ENCODE measurements at regions not wholly inside any gene's neighbourhood (a gene's known extent, or its start where the extent isn't known, plus 50 kb on each side); places are given as distances from the start of the nearest gene placed in this dataset.
A peak's percentile ranks its signal among the peaks of the same experiment; 100 is the strongest.

DNA sequence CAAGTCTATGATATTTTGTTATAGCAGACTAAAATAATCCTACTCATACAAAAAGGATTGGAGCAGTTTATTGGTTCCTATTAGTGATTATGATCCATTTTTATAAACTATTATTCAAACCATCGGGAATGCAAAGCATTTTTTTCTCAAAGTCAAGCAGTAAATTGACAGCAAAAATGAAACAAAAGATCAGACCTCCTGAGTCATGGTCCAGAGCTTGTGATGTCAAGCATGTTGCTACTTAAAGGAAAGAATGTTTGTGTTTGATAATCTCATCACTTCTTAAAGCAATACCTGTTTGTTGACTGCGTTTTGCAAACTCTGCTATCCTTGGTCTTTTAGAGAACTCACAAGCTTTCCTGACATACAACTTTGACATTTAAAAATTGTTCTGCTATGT is 204.4 kb downstream of the SAMD5 start:
- no peak for DNase-seq (ENCODE audit: low read depth, low spot score)

DNA sequence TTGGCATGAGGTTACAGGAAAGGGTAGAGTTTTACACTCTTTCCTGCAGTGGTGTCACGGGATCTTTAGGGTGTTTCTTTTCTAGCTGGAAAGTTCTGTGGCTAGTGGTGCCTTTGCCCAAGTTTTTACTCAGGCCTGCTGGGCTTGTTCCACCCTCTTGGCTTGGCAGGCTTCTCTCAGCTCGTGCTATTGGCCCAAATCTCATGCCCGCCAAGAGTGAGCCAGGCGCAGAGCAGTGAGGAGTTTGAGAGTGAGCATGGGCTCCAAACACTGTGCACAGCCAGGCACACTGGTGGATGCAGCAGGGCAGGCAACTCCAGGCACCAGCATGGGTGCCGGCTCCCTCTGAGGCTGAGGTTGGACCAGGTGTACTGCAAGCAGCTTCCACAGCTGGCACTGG is 206.5 kb downstream of the SAMD5 start:
- no peak for DNase-seq (ENCODE audit: low read depth, low spot score)

DNA sequence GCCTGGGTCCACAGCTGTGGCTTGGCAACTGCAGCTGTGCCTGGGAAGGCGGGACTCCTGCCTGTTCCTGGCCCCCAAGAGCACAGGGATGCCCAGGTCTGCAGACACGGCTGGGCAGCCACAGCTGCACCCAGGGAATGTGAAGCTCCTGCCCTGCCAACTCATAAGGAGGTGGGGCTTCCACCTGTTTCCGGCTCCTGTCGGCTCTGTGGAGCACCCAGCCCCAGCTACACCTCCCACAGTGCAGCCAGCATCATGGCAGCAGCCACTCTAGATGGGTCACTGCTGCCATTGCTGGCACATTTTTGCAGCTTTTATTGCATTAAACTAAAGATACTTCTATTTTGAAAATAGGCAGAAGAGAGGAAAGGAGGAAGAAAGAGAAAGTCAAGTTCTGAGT is 207.9 kb downstream of the SAMD5 start:
- DNase-seq (ENCODE audit: low read depth, low spot score): no peak

DNA sequence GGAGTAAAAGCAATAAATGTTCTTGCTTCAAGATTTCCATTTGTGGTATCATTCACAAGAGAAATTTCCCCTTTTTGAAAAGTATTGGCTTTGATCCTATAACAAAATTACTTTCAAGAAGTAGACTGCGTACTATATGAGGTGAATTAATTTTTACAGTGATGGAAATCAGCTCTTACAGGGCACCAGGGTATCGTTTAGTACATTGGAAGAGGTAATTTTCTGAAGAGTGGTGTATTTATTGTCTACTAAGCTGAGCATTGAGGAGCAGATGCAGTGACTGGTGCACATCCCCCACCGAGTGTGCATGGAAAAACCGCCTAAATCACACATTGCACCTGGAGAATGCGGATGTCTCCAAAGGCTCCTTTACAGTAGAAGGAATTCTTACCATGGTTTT is 209.5 kb downstream of the SAMD5 start:
- DNase-seq (ENCODE audit: low read depth, low spot score): no peak

DNA sequence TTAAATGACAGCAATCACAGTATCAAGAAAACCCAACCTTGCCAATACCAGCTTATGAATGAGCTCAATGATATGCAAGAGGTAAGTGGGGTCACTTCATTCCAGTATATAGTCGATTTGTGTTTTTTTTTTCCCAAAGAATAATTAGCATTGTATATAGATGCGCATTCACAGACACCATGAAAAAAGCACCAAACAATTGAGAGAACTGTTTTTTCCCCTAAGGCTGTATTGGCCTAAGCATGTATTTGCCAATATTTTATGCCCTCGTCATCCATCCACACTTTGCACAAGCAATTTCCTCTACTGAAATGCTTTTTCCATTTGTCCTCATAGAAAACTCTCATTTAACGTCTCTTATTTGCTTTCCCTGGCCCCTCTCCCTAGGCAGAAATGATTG is 213.7 kb downstream of the SAMD5 start:
- no peak for DNase-seq (ENCODE audit: low read depth, low spot score)

DNA sequence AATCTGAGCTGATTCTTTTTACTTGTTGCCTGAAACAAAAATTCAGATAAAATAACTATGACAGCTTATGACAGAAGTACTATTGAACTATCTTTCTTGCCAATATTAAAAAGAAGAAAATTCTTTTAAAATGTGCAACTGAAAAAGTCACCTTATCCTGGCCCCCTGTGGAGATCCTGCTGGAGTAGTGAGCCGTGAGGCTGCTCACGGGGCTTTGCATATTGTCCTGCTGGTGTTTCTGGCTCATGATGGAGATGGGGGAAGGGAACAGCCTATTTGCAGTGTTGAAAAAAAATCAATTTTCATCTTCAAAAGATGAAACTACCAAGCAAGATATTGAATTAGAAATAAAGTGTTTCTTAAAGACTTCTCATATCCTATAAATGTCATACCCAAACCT is 216.0 kb downstream of the SAMD5 start:
- DNase-seq (ENCODE audit: low read depth, low spot score): no peak

DNA sequence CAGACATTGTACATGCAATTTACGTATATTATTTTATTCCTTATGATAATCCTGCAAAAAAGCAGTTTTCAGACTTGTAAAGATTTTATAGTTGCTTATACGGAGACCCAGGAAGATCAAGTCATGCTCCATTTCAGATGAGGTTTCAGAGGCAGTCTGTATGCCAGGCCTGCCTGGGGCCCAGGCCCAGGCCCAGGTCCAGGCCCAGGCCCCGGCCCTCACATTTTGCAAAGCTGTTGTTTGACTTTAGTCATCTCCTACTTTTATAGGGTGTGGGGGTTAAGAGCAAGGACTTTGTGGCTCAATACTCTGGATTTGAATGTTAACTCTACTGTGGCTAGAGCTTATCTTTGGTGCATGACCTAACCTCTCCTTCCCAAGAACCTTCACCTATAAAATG is 217.9 kb downstream of the SAMD5 start:
- no peak for DNase-seq (ENCODE audit: low read depth, low spot score)

DNA sequence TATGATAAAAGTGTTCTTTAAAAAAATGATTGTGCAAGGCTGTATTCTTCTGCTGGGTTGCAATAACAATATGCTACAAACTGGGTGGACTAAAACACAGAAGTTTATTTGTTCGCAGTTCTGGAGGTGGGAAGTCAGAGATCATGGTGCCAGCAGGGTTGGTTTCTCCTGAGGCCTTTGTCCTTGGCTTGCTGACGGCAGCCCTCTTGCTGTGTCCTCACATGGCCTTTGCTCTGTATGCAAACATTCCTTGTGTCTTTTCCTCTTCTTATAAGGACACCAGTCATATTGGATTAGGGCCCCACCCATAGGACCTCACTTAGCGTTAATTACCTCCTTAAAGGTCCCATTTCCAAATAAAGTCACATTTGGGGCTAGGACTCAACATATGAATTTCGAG is 220.4 kb downstream of the SAMD5 start:
- DNase-seq (ENCODE audit: low read depth, low spot score): no peak

DNA sequence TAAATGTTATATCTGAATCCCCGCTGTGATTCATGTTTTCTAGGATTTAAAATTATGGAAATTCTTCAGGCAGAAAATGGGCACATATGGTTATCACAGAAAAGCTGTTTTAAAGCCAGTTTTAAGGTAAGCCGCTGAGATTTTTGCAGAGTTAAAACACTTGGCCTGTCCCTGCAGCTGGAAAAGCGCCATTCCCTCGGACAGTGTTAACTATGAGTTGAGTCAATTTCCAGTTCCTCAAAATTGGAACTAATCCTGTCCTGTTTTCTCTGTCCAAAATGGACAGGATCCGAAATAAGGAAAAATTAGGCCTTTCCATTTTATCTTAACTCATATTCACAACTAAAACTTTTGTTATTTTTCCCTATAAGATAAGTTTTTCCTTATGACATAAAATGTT is 225.2 kb downstream of the SAMD5 start:
- DNase-seq (ENCODE audit: low read depth, low spot score): no peak

DNA sequence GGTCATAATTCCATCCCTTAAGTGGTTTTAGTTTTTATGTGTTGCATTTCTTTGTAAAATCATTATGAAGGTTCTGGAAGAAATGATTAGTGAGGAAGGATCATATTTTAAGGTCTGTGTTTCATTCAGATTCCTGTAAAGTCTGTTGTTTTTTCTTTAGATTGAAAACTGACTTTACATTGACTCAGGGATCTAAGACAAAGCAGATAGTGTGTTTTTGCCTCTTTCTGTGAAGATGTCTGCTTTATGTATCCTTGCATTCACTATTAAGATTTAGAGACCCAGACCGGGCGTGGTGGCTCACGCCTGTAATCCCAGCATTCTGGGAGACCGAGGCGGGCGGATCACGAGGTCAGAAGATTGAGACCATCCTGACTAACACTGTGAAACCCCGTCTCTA is 225.7 kb downstream of the SAMD5 start:
- no peak for DNase-seq (ENCODE audit: low read depth, low spot score)

DNA sequence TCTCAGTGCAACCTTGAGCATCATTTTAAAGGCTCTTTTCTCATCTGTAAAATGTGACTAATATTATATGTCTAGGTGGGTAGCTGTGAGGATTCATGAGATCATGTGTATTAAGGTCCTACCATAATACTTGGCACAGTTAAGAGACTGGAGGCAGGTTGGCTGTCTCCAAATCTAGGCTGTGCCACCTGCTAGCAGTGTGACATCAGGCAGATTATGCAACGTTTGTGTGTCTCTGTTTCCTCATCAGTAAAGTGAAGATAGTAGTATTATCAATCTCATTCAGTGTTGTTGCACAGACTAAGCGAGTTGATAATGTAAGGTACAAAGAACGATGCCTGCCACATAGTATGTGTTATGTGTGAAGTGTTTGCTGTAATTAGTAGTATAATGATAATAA is 227.4 kb downstream of the SAMD5 start:
- no peak for DNase-seq (ENCODE audit: low read depth, low spot score)

DNA sequence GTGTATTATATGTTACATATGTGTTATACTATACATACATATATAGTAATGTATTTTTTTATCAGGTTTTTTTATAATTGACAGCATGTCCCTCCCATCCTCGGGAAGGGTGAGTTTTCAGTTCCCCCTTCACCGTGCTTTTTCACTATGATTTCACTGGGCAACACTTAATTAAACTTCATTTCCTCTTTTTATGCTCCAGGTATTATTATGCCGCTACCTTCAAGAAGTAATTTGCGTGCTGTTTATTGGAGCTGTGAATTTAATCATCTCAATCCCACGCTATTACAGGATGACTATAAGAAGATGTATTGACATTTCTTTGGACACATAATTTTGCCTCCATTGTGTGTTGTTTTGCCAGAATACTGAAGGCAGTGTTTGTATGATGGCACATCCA is 228.6 kb downstream of the SAMD5 start:
- DNase-seq (ENCODE audit: low read depth, low spot score): no peak

DNA sequence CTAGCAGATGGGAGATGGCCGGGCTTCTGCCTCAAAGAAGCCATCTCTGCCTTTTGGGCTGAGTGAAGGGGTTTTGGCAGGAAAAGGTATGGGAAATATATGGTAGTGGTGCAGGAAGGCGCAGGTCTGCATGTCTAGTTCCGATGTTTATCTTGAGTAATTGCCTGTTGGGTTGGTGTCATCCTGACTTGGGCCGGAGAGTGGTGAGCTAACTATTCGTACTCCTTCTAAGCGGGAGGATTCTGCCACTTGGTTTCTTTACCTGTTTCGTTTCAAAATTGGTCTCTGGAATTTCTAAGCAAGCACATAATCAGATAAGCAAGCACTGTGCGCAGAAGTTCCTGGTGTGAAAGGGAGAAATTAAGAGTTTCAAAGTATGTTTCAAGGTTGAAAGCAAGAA is 229.6 kb downstream of the SAMD5 start:
- no peak for DNase-seq (ENCODE audit: low read depth, low spot score)

DNA sequence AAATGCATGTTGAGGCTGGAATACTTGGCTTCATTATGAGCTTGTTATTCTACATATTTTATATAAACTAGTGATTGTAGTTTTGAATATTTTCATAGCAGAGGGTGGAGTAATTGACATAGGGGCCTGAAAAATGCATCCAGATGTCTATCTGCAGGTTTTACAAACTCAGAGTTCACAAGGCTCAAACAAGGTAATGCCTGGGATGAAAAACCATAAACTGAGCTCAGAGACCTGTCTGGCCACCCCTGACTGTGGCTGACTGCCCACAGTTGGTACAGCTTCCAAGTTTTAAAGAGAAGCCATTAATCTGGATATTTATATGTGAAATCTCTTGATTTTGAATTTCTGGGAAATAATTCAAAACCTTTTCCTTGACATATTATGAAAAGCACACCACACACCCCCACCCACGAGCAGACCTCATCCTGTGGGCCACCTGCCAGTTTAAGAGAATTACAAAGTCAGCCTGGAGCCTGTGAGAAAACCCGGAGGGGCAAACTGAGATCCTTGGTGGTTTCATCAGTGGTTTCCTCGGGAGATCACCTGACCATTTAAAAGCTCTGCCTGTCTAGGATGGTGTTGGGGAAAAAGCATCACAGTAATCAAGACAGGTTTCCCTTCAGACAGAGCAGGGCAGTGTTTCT is 230.1 kb downstream of the SAMD5 start:
- peak; percentile 49 for DNase-seq (ENCODE audit: low read depth, low spot score)

DNA sequence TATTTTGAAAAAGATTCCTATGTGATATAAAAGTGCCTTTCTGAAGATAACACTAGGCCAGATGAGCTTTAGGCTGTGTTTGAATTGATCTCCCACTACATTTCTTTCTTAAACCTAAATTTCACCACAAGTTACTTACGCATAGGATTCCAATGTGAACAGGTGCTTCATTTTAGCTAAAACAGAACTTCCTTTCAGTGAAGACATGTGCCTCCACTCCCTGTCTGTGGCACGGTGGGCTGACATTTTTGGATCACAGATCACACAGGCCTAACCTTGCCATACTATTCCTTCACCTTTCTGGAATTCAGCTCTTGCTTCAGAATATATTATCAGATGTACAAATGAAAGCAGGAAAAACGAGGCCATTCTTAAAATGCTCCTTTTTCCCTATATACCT is 231.8 kb downstream of the SAMD5 start:
- no peak for DNase-seq (ENCODE audit: low read depth, low spot score)

DNA sequence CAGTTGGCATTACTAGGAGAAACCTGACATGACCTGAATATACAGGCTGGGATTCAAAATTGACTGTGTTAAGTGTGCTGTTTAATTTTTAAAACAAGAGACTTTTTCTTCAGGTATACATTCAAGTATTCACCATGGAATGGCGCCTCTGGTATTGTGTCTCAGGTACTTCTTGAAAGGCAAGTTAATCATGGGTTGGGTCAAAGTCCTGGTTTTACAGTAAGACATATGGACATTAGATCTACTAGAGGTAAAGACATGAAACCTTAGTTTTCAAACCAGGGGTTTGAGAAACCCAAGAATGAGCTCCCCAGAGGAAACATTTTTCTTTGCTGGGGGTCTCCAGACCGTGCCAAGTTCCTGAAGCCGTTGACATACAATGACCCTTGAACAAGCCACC is 232.4 kb downstream of the SAMD5 start:
- no peak for DNase-seq (ENCODE audit: low read depth, low spot score)

DNA sequence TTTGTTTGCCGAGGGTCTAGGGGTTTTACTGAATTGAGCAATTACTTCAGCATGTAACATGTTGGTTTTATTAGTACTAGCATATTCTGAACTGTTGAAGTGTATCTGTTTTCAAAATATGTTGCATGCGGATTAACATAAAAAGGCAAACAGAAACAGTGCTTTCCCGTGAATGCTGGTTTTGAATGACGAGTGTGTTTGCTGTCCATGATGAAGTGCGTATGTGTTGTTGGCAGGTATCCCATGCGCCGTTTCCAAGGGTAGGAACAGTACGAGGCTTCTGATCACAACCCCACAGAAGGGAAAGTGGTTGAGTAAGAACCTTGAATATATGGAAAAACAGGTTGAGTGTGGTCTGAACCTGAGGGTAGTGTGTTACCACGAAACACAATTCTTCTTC is 232.9 kb downstream of the SAMD5 start:
- DNase-seq (ENCODE audit: low read depth, low spot score): no peak

DNA sequence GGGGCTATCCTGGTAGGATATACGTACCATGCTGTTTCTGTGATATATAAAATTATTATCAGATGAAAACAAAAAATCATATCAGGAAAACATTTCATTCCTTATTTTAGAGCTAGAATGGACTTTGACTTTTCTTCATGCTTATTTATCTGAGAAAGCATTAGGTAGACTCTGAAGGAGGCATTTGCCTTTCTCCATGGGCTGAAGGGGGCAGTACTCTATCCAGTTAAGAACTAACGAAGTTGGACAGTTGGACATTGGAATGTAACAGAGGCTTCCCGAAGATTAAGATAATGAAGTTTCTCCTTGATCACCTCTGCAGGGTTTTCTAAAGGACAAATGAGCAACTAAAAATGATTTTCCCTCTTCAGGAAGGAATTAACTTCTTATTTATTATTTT is 233.9 kb downstream of the SAMD5 start:
- DNase-seq (ENCODE audit: low read depth, low spot score): no peak

DNA sequence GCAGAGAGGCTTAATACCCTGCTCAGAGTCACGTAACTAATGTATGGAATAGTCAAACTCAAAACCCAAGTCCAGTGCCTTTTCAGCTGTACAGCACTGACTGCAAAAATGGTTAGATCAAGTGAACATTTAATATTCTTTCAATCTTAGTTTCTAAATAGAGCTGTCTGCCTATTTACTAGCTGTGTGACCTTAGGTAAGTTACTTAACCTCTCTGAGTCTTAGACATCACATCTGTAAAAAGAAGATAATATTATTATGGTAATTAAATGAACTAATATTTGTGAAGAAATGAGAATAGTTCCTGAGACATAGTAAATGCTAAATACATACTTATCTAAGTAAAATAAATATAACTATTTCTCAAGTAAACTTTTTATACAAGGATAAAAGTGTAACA is 235.5 kb downstream of the SAMD5 start:
- no peak for DNase-seq (ENCODE audit: low read depth, low spot score)

DNA sequence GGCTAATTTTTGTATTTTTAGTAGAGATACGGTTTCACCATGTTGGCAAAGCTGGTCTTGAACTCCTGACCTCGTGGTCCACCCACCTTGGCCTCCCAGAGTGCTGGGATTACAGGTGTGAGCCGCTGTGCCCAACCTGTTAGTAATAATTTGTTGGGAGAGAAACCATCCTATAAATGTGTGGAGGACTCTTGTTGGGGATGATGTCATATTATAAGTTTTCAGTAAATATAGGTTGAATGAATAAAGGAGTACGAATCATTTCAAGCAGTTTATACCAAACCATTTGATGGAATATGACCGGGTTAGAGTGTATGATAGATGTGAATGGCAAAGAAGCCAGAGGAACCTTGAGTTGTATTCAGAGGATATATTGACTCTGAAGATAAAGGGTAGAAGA is 240.8 kb downstream of the SAMD5 start:
- DNase-seq (ENCODE audit: low read depth, low spot score): no peak

DNA sequence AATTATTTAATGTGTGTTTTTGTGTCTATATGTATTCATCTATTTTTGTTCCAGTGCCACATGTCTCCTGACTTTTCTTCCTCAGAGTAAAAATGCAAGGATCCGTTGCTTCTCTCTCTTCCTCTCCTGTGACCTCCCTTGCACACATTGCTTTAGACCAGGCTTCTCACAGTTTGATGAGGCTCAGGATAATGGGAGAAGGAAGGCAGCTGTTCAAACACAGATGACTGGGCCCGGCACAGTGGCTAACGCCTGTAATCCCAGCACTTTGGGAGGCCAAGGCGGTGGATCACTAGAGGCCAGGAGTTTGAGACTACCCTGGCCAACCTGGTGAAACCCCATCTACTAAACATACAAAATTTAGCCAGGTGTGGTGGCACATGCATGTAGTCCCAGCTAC is 241.9 kb downstream of the SAMD5 start:
- no peak for DNase-seq (ENCODE audit: low read depth, low spot score)

DNA sequence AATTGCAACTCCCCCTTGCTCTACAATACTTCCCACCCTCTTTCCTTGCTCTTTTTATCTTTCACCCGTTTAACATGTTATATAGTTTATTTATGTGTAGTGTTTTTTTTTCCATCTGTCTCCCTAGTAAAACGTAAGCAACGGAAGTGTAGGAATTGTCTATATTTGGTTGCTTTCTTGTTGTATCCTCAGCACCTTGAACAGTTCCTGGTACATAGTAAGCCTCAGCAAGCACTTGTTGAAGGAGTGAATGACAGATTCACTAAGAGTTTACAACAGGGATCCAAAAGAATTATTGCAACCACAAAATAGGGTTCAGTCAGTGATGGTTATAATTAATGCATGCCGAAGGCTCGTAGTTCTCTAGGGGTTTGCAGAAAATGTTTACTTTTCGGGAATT is 242.7 kb downstream of the SAMD5 start:
- DNase-seq (ENCODE audit: low read depth, low spot score): no peak

DNA sequence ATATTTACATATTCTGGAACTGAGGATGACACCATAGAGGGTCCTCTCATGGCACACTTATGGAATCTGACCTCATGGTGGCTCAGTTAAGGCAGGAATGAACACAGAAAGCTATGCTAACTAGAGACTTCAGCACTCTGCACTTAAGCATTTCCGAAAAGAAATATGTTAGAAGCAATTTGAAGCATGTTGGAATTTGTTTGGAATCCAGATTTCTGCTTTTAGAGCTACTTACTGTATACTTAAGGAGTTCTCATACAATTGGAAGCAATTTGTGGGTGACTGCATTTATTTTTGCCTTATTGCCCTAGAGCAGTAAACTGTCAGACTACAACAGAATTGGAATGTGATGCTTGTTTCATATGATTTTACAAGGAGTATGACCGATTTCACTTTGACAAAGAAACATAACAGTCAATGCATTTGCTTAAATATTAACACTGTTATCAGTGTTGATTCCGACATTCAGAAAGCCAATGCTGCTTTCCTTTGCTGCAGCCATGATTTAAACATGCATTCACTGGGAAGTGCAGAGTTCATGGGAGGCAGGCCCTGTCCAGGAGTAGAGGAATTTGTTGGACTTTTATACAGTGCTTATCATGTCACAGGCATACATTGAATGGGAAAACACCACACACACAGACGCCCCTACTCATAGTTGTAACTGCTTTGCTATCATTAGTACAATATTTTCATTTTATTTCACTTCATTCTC is 244.4 kb downstream of the SAMD5 start:
- no peak for DNase-seq (ENCODE audit: low read depth, low spot score)

DNA sequence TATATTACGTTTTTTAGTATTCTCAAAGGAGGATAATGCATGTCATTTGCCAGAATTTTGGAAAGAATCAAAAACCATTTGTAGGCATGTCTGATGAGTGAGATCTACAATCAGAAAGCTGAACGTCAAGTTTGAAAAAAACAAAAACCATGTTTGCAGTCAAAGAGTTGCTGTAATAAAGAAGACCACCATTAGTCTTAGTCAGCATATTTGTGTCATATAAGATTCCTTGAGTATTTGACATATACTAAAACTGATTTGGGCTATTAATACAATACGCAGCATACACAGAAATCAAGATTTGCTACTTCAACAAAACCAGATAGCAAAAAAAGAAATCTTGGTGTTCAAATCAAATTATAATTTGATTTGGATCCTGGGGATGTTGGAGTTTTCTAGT is 247.5 kb downstream of the SAMD5 start:
- no peak for DNase-seq (ENCODE audit: low read depth, low spot score)
